Neural crest cell (in vitro differentiated cells): ENCODE measurements at regions not wholly inside any gene's neighbourhood (a gene's known extent, or its start where the extent isn't known, plus 50 kb on each side); places are given as distances from the start of the nearest gene placed in this dataset.
"Not testable (repeated sequence)": the region's sequence is repeated elsewhere in the genome, so short reads cannot be mapped to it uniquely, and the experiment has no call there.

Experiments
- DNase-seq: peaks from one replicate; pipeline ENCODE4 v3.0.0; 2021; ENCODE audit warnings: low read depth, mixed read lengths, low spot score
- H3K27ac Mint-ChIP-seq: one replicate; pipeline ENCODE4 v1.8.0; 2021; ENCODE audit warnings: mild to moderate bottlenecking, mixed read lengths; ENCODE audit not compliant: unreplicated experiment
- H3K27me3 Mint-ChIP-seq: 2 replicates; pipeline ENCODE4 v1.8.0; 2021; ENCODE audit warnings: low read depth, mild to moderate bottlenecking, mixed read lengths
- H3K36me3 Mint-ChIP-seq: 2 replicates; pipeline ENCODE4 v1.8.0; 2021; ENCODE audit warnings: low read depth, mild to moderate bottlenecking, mixed read lengths
- H3K4me1 Mint-ChIP-seq: 2 replicates; pipeline ENCODE4 v1.8.0; 2021; ENCODE audit warnings: mixed read lengths
- H3K4me3 Mint-ChIP-seq: one replicate; pipeline ENCODE4 v1.8.0; 2021; ENCODE audit warnings: mild to moderate bottlenecking, mixed read lengths
- H3K9me3 Mint-ChIP-seq: 2 replicates; pipeline ENCODE4 v1.8.0; 2021; ENCODE audit warnings: mixed read lengths
- CTCF ChIP-seq: fragments of 200-600 bp; sonication (generic); conservative IDR thresholded peaks from 2 replicates; pipeline ENCODE4 v1.5.0; 2021; ENCODE audit warnings: antibody characterized with exemption, mild to moderate bottlenecking

- TF ChIP-seq CTCF, result no peak
- H3K4me3 Mint-ChIP-seq, result no peak overlapping the region
- H3K27me3 Mint-ChIP-seq, result no peaks in the 10 kb centered on the region
- H3K36me3 Mint-ChIP-seq, result no peaks in the 10 kb centered on the region
- no peaks in the 10 kb centered on the region for H3K9me3 Mint-ChIP-seq
- no peak overlapping the region for H3K27ac Mint-ChIP-seq
- DNase-seq, result no peak
- H3K4me1 Mint-ChIP-seq, result no peaks in the 10 kb centered on the region
Measured at GRCh38 chr7:49487830-49488140, 285.7 kb upstream of the VWC2 start.

GRCh38 chr7:49488573-49488972 lies 284.9 kb upstream of the VWC2 start:
- H3K4me3 Mint-ChIP-seq, result no peak overlapping the region
- H3K4me1 Mint-ChIP-seq, result no peaks in the 10 kb centered on the region
- no peak overlapping the region for H3K27ac Mint-ChIP-seq
- H3K36me3 Mint-ChIP-seq, result no peaks in the 10 kb centered on the region
- DNase-seq, result no peak
- TF ChIP-seq CTCF, result no peak
- no peaks in the 10 kb centered on the region for H3K27me3 Mint-ChIP-seq
- H3K9me3 Mint-ChIP-seq, result no peaks in the 10 kb centered on the region

DNA sequence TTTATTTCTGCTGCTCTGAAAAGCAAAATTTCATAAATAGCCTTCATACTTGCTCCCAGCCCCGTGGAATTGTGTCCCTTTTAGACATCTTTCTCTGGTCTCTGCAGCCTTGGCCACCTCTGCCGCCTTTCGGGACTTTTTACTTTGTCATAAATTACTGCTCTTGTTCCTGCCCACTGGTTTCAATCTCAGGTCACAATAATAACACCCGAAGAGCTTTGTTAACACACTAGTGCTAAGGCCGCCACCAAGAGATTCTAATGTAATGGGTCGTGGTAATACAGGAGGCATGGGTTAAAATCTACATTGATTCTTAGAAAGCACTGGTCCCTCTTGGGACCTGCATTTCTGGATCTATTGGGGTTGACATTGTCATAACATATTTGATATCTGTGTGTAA lies 276.0 kb upstream of the VWC2 start:
- Mint-ChIP-seq H3K27me3 (peaks cover 8% of the 10 kb centered on the region), H3K27ac (no peak overlapping the region), H3K4me1 (no peaks in the 10 kb centered on the region), H3K36me3 (no peaks in the 10 kb centered on the region), H3K4me3 (no peak overlapping the region), H3K9me3 (no peaks in the 10 kb centered on the region)
- DNase-seq, result no peak
- TF ChIP-seq CTCF, result no peak

DNA sequence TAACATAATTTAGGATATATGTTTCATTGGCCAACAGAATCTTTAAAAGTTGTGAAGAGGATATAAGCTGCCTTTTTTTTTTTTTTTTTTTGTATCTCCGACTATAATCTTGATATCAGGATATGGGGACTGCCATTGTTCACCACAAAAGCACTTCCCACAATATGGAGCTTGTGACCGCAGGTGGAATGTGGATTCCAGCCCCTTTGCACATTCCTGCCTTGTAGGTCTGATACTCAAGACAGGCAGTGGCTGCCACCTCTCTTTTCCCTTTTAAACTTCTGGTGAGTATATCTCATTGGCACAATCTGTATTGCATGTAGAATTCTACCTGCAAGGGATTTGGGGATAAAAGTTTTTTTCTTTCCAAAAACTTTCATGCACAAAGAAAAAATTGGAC lies 272.7 kb upstream of the VWC2 start:
- DNase-seq, result no peak
- no peak for TF ChIP-seq CTCF
- Mint-ChIP-seq H3K4me1 (no peaks in the 10 kb centered on the region), H3K27ac (no peak overlapping the region), H3K27me3 (peaks cover 1% of the 10 kb centered on the region), H3K4me3 (no peak overlapping the region), H3K36me3 (no peaks in the 10 kb centered on the region), H3K9me3 (no peaks in the 10 kb centered on the region)

- not testable (repeated sequence) for H3K4me3 Mint-ChIP-seq, H3K27me3 Mint-ChIP-seq, DNase-seq, H3K36me3 Mint-ChIP-seq, H3K4me1 Mint-ChIP-seq, H3K27ac Mint-ChIP-seq, H3K9me3 Mint-ChIP-seq
Measured at GRCh38 chr7:49507206-49507605, 266.2 kb upstream of the VWC2 start.

- TF ChIP-seq CTCF, result no peak
- Mint-ChIP-seq H3K27ac (no peak overlapping the region), H3K9me3 (no peaks in the 10 kb centered on the region), H3K4me3 (no peak overlapping the region), H3K4me1 (peaks cover 13% of the 10 kb centered on the region), H3K27me3 (no peaks in the 10 kb centered on the region), H3K36me3 (no peaks in the 10 kb centered on the region)
- no peak for DNase-seq
Measured at GRCh38 chr7:49513911-49514310, 259.5 kb upstream of the VWC2 start.
